HCT116 (cell line): ENCODE measurements at regions not wholly inside any gene's neighbourhood (a gene's known extent, or its start where the extent isn't known, plus 50 kb on each side); places are given as distances from the start of the nearest gene placed in this dataset.

ENCODE experiments used
- ATAC-seq: fragments of 200-7000 bp; cut with Tn5 transposase; 2 replicates; pipeline ENCODE4 v1.9.1; 2020; ENCODE audit warnings: mild to moderate bottlenecking, moderate library complexity
- BruUV-seq: library from RNA; stranded (reverse); fragments of 400-500 nt; replicated peaks from 2 replicates; lab custom pipeline; 2021; lab: Mats Ljungman, UMichigan
- CTCF ChIA-PET: fragments of 300-600 bp; sonication (Branson Sonifier 250); formaldehyde crosslinking; loops from one replicate; lab custom pipeline; 2021; ENCODE audit warnings: antibody characterized with exemption; lab: Charles Lee
- POLR2A ChIA-PET: fragments of 300-600, 350-600 bp; sonication (Branson Sonifier 250); formaldehyde crosslinking; loops from one replicate; lab custom pipeline; 2021; ENCODE audit warnings: antibody characterized with exemption; lab: Charles Lee
- RAD21 ChIA-PET, 2 experiments: fragments of 300-600 bp; sonication (Branson Sonifier 250); formaldehyde crosslinking; loops; one replicate each; lab custom pipeline; 2023; ENCODE audit warnings: low total read pairs in 2 of 2; ENCODE audit not compliant: uncharacterized antibody in 2 of 2, unreplicated experiment in 2 of 2, low non-redundant PET in 1 of 2; lab: Charles Lee
- DNase-seq: peaks from one replicate; pipeline ENCODE4 v3.0.0-alpha.2; 2010; ENCODE audit warnings: low read depth, low spot score
- H2AFZ ChIP-seq: fragments of 200-600 bp; shearing (Covaris generic), sonication (generic); 2 replicates; pipeline ENCODE4 v1.6.1; 2017; ENCODE audit warnings: low read depth, mixed run types, mixed read lengths, antibody characterized with exemption, low read length; ENCODE audit not compliant: poor library complexity, severe bottlenecking
- H3K27ac ChIP-seq: 2 replicates; pipeline ENCODE4 v1.5.1; 2012; ENCODE audit warnings: low read depth, low read length
- H3K27me3 ChIP-seq: fragments of 200-600 bp; sonication (generic); 2 replicates; pipeline ENCODE4 v1.6.1; 2016; ENCODE audit warnings: mixed run types, low read length, mixed read lengths; ENCODE audit not compliant: insufficient read depth
- H3K36me3 ChIP-seq, 2 experiments: fragments of 200-500 bp in 1 of 2; fragments of 200-600 bp in 1 of 2; sonication (Bioruptor generic) in 1 of 2; sonication (generic) in 1 of 2; 2 replicates each; pipeline versions ENCODE4 v1.5.1 to v1.6.1; 2014 to 2016; ENCODE audit warnings: low read length in 2 of 2, inconsistent platforms in 1 of 2, mixed read lengths in 1 of 2, mixed run types in 1 of 2; ENCODE audit not compliant: insufficient read depth in 2 of 2, control insufficient read depth in 1 of 2
- H3K4me1 ChIP-seq, 2 experiments: fragments of 200-600 bp in 1 of 2; sonication (generic) in 1 of 2; 2 replicates each; pipeline versions ENCODE4 v1.5.1 to v1.6.1; 2012 to 2017; ENCODE audit warnings: low read length in 2 of 2, inconsistent platforms in 1 of 2, mild to moderate bottlenecking in 1 of 2, mixed read lengths in 1 of 2, mixed run types in 1 of 2, moderate library complexity in 1 of 2; ENCODE audit not compliant: insufficient read depth in 2 of 2, control insufficient read depth in 1 of 2
- H3K4me2 ChIP-seq: fragments of 200-600 bp; sonication (generic); 2 replicates; pipeline ENCODE4 v1.6.1; 2017; ENCODE audit warnings: mixed run types, low read length, mixed read lengths
- H3K4me3 ChIP-seq, 2 experiments: fragments of 200-600 bp in 1 of 2; sonication (generic) in 1 of 2; replicated peaks in 1 of 2; 2 replicates each; pipeline ENCODE4 v1.5.1; 2011 to 2016; ENCODE audit warnings: low read length in 2 of 2, control low read depth in 1 of 2, low read depth in 1 of 2, mild to moderate bottlenecking in 1 of 2, mixed read lengths in 1 of 2, mixed run types in 1 of 2
- H3K79me2 ChIP-seq: fragments of 200-600 bp; sonication (generic); 2 replicates; pipeline ENCODE4 v1.6.1; 2017; ENCODE audit warnings: mild to moderate bottlenecking, mixed run types, low read length, moderate library complexity, mixed read lengths; ENCODE audit not compliant: insufficient read depth
- H3K9ac ChIP-seq: fragments of 200-600 bp; sonication (generic); 2 replicates; pipeline ENCODE4 v1.6.1; 2016; ENCODE audit warnings: low read length, mixed read lengths
- H3K9me2 ChIP-seq: fragments of 200-600 bp; sonication (generic), shearing (Covaris generic); 2 replicates; pipeline ENCODE4 v1.6.1; 2017; ENCODE audit warnings: mixed run types, mild to moderate bottlenecking, moderate library complexity; ENCODE audit not compliant: insufficient read depth
- H3K9me3 ChIP-seq, 2 experiments: fragments of 200-500 bp in 1 of 2; fragments of 200-600 bp in 1 of 2; sonication (Bioruptor generic) in 1 of 2; sonication (generic) in 1 of 2; 2 replicates each; pipeline ENCODE4 v1.6.1; 2014 to 2017; ENCODE audit warnings: low read length in 2 of 2, mixed read lengths in 2 of 2, inconsistent platforms in 1 of 2, low read depth in 1 of 2, mild to moderate bottlenecking in 1 of 2, mixed run types in 1 of 2, moderate library complexity in 1 of 2; ENCODE audit not compliant: control insufficient read depth in 1 of 2, insufficient read depth in 1 of 2
- H4K20me1 ChIP-seq: fragments of 200-600 bp; sonication (generic), shearing (Covaris generic); 2 replicates; pipeline ENCODE4 v1.6.1; 2017; ENCODE audit warnings: mixed run types, mild to moderate bottlenecking, moderate library complexity; ENCODE audit not compliant: insufficient read depth
- EZH2 ChIP-seq: fragments of 200-600 bp; sonication (generic); IDR thresholded peaks from 2 replicates; pipeline ENCODE4 v1.6.1; 2017; ENCODE audit warnings: antibody characterized with exemption, mixed run types
- EZH2phosphoT487 ChIP-seq: fragments of 200-600 bp; IDR thresholded peaks from 2 replicates; pipeline ENCODE4 v1.6.1; 2018; ENCODE audit warnings: antibody characterized with exemption, borderline replicate concordance
- FOSL1 ChIP-seq: IDR thresholded peaks from 2 replicates; pipeline ENCODE4 v1.6.1; 2012; ENCODE audit warnings: low read depth
- JUND ChIP-seq: IDR thresholded peaks from 2 replicates; pipeline ENCODE4 v1.6.1; 2012
- POLR2AphosphoS5 ChIP-seq: IDR thresholded peaks from 2 replicates; pipeline ENCODE4 v1.6.1; 2011; ENCODE audit warnings: mild to moderate bottlenecking, low read depth, low read length, moderate library complexity
- REST ChIP-seq: IDR thresholded peaks from 2 replicates; pipeline ENCODE4 v1.6.1; 2012; ENCODE audit warnings: low read depth
- SIN3A ChIP-seq: IDR thresholded peaks from 2 replicates; pipeline ENCODE4 v1.6.1; 2012; ENCODE audit warnings: low read depth
- SP1 ChIP-seq: IDR thresholded peaks from 2 replicates; pipeline ENCODE4 v1.6.1; 2012; ENCODE audit warnings: low read depth
- TCF7L2 ChIP-seq: IDR thresholded peaks from 2 replicates; pipeline ENCODE4 v1.7.0; 2011; ENCODE audit warnings: borderline replicate concordance, inconsistent platforms; ENCODE audit not compliant: insufficient read depth, insufficient read length; ENCODE audit errors: extremely low read depth
- intact Hi-C: fragments of 100-400 bp; cut with micrococcal nuclease; formaldehyde crosslinking; loops from 2 replicates; pipeline ENCODE4 v1.10.0; 2022
- TF ChIP-seq, protein P1 (sequence below): IDR thresholded peaks from 2 replicates; pipeline ENCODE4 v1.6.1; 2012
- TF ChIP-seq, protein P2 (sequence below): IDR thresholded peaks from 2 replicates; pipeline ENCODE4 v1.6.1; 2011; ENCODE audit warnings: mild to moderate bottlenecking, low read length, moderate library complexity; ENCODE audit not compliant: insufficient replicate concordance; ENCODE audit errors: extremely low read depth

DNA sequence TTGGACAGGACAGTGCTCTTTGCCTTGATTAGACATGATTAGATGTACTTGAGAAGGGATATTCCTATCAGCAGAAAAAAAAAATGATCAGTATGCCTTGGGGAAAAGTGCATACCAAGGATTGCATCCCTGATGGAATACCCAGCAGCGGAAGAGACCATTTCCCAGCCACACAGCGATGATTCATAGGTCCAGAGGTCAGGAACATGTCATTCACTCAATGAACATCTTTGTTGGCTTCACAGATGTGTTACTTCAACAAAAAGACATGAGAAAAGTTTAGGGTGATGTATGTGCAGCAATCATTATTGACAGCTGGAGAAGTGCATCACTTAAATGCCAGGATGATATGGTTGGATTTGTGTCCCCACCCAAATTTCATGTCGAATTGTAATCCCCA, 293.5 kb downstream of the ZNF674 start:
- Histone ChIP-seq H3K9ac (no peak overlapping the region), H2AFZ (peak overlapping the region; percentile 54), H3K27ac (no peak overlapping the region), H3K27me3 (no peaks in the 10 kb centered on the region), H3K4me1 (peaks cover 0 to 11% of the 10 kb centered on the region in 2 experiments; a peak in 2 of 4 replicates), H3K36me3 (no peaks in the 10 kb centered on the region), H3K9me3 (no peaks in the 10 kb centered on the region), H3K4me2 (peak overlapping the region; percentile 5; the same call in 1 of the 2 replicates), H4K20me1 (no peaks in the 10 kb centered on the region), H3K79me2 (no peaks in the 10 kb centered on the region), H3K9me2 (no peaks in the 10 kb centered on the region), H3K4me3 (no peak overlapping the region)
- RAD21 ChIA-PET: no interaction called here
- no TSS peak for BruUV-seq
- DNase-seq (no peak), ATAC-seq (no peak)
- POLR2A ChIA-PET: no interaction called here
- CTCF ChIA-PET: no interaction called here
- intact Hi-C loops: no loop called here
- TF ChIP-seq EZH2phosphoT487 (no peak), FOSL1 (peak; percentile 21; the same call in 1 of the 2 replicates)

DNA sequence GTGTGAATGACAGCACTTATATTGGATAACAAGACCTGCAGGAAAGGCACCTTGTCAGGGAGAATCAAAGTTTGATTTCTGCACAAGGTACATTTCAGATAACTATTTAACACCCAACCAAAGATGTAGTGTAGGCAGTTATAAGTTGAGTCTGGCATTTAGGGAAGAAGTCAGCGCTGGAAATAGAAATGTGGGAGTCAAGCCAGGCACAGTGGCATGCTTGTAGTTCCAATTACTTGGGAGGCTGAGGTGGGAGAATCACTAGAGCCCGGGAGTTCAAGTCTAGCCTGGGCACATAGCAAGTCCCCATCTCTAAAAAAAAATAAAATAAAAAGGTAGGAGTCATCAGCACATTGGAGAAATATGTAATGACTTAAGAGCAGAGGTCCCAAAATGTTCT, 295.1 kb downstream of the ZNF674 start:
- peaks cover 0 to 11% of the 10 kb centered on the region in 2 experiments; a peak in 2 of 4 replicates for H3K4me1 ChIP-seq
- no TSS peak for BruUV-seq
- H3K9ac ChIP-seq: no peak overlapping the region
- no peaks in the 10 kb centered on the region for H4K20me1 ChIP-seq
- no peaks in the 10 kb centered on the region for H3K36me3 ChIP-seq
- no peaks in the 10 kb centered on the region for H3K9me3 ChIP-seq
- no peak overlapping the region for H3K4me3 ChIP-seq
- H3K4me2 ChIP-seq: no peak overlapping the region
- ATAC-seq (no peak), DNase-seq (no peak)
- no peak overlapping the region for H3K27ac ChIP-seq
- CTCF ChIA-PET: no interaction called here
- no peaks in the 10 kb centered on the region for H3K27me3 ChIP-seq
- RAD21 ChIA-PET: no interaction called here
- no peaks in the 10 kb centered on the region for H3K9me2 ChIP-seq
- TF ChIP-seq POLR2AphosphoS5 (no peak), REST (no peak), EZH2 (no peak), TCF7L2 (no peak), EZH2phosphoT487 (no peak), SIN3A (no peak), JUND (no peak), SP1 (no peak)
- TF ChIP-seq, protein P1, sequence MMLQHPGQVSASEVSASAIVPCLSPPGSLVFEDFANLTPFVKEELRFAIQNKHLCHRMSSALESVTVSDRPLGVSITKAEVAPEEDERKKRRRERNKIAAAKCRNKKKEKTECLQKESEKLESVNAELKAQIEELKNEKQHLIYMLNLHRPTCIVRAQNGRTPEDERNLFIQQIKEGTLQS: no peak
- TF ChIP-seq, protein P2, sequence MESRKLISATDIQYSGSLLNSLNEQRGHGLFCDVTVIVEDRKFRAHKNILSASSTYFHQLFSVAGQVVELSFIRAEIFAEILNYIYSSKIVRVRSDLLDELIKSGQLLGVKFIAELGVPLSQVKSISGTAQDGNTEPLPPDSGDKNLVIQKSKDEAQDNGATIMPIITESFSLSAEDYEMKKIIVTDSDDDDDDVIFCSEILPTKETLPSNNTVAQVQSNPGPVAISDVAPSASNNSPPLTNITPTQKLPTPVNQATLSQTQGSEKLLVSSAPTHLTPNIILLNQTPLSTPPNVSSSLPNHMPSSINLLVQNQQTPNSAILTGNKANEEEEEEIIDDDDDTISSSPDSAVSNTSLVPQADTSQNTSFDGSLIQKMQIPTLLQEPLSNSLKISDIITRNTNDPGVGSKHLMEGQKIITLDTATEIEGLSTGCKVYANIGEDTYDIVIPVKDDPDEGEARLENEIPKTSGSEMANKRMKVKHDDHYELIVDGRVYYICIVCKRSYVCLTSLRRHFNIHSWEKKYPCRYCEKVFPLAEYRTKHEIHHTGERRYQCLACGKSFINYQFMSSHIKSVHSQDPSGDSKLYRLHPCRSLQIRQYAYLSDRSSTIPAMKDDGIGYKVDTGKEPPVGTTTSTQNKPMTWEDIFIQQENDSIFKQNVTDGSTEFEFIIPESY: no peak
- intact Hi-C loops: no loop called here
- POLR2A ChIA-PET: no interaction called here
- H3K79me2 ChIP-seq: no peaks in the 10 kb centered on the region
- H2AFZ ChIP-seq: no peak overlapping the region
